HEK293T (cell line): ENCODE measurements at regions not wholly inside any gene's neighbourhood (a gene's known extent, or its start where the extent isn't known, plus 50 kb on each side); places are given as distances from the start of the nearest gene placed in this dataset.

Experiments used
- ELF4 ChIP-seq: fragments of 450-650 bp; IDR thresholded peaks from 2 replicates; pipeline ENCODE4 v1.6.1; 2017; ENCODE audit warnings: antibody characterized with exemption
- FOXK2 ChIP-seq: fragments of 450-650 bp; IDR thresholded peaks from 2 replicates; pipeline ENCODE4 v1.6.1; 2016; ENCODE audit warnings: mild to moderate bottlenecking
- FOXM1 ChIP-seq: fragments of 450-650 bp; IDR thresholded peaks from 2 replicates; pipeline ENCODE4 v1.6.1; 2017; ENCODE audit warnings: mild to moderate bottlenecking, borderline replicate concordance
- HDGF ChIP-seq: fragments of 450-650 bp; IDR thresholded peaks from 2 replicates; pipeline ENCODE4 v1.6.1; 2017; ENCODE audit warnings: antibody characterized with exemption, borderline replicate concordance
- SP1 ChIP-seq: fragments of 450-650 bp; IDR thresholded peaks from 2 replicates; pipeline ENCODE4 v1.6.1; 2017

GRCh38 chr2:172335736-172336135 lies 91.7 kb upstream of the ITGA6 start:
- no peak for TF ChIP-seq FOXM1
- TF ChIP-seq ELF4 = no peak
- no peak for TF ChIP-seq FOXK2
- TF ChIP-seq HDGF = no peak
- no peak for TF ChIP-seq SP1
